Liver (tissue), 8 donors: ENCODE measurements at regions not wholly inside any gene's neighbourhood (a gene's known extent, or its start where the extent isn't known, plus 50 kb on each side); places are given as distances from the start of the nearest gene placed in this dataset.

Source experiments
- DNase-seq: peaks from one replicate; pipeline ENCODE4 v3.0.0-alpha.2; 2017; ENCODE audit warnings: low spot score
- H3K27ac ChIP-seq, 2 donors: one replicate each; pipeline ENCODE4 v1.7.0; 2013; ENCODE audit warnings: inconsistent platforms in 2 of 2, low read length in 2 of 2, control low read depth in 1 of 2, low read depth in 1 of 2, mild to moderate bottlenecking in 1 of 2
- H3K27me3 ChIP-seq, 4 donors: one replicate each; pipeline versions ENCODE4 v1.6.1 to v1.7.0; 2013; ENCODE audit warnings: low read length in 3 of 4, inconsistent platforms in 1 of 4, mild to moderate bottlenecking in 1 of 4, moderate library complexity in 1 of 4; ENCODE audit not compliant: control insufficient read depth in 4 of 4, insufficient read depth in 4 of 4
- H3K36me3 ChIP-seq, 4 donors: one replicate each; pipeline versions ENCODE4 v1.6.1 to v1.7.0; 2013; ENCODE audit warnings: low read length in 3 of 4, mild to moderate bottlenecking in 3 of 4, low read depth in 1 of 4, moderate library complexity in 1 of 4; ENCODE audit not compliant: control insufficient read depth in 4 of 4, insufficient read depth in 3 of 4
- H3K4me1 ChIP-seq, 4 donors: one replicate each; pipeline versions ENCODE4 v1.6.1 to v1.7.0; 2013; ENCODE audit warnings: low read length in 3 of 4, mild to moderate bottlenecking in 3 of 4, moderate library complexity in 1 of 4; ENCODE audit not compliant: control insufficient read depth in 4 of 4, insufficient read depth in 4 of 4
- H3K4me3 ChIP-seq, 3 donors: one replicate each; pipeline versions ENCODE4 v1.6.1 to v1.7.0; 2013; ENCODE audit warnings: low read length in 3 of 3, control low read depth in 1 of 3, low read depth in 1 of 3, mild to moderate bottlenecking in 1 of 3
- H3K9ac ChIP-seq, 2 donors: one replicate each; pipeline ENCODE4 v1.7.0; 2013; ENCODE audit warnings: low read length in 2 of 2, mild to moderate bottlenecking in 2 of 2, moderate library complexity in 2 of 2, control low read depth in 1 of 2, low read depth in 1 of 2
- H3K9me3 ChIP-seq, 4 donors: one replicate each; pipeline versions ENCODE4 v1.6.1 to v1.7.0; 2013; ENCODE audit warnings: low read length in 3 of 4; ENCODE audit not compliant: control insufficient read depth in 4 of 4
- ATF3 ChIP-seq: IDR thresholded peaks from 2 replicates; pipeline ENCODE4 v1.6.1; 2016; ENCODE audit warnings: antibody characterized with exemption
- CTCF ChIP-seq: fragments of 150-350 bp; IDR thresholded peaks from 2 replicates; pipeline ENCODE4 v1.5.1; 2017; ENCODE audit warnings: improper control_type of control experiment, low read depth, low read length; ENCODE audit not compliant: missing input control
- FOXA1 ChIP-seq: IDR thresholded peaks from 2 replicates; pipeline ENCODE4 v1.6.1; 2016; ENCODE audit warnings: antibody characterized with exemption
- FOXA2 ChIP-seq: IDR thresholded peaks from 2 replicates; pipeline ENCODE4 v1.6.1; 2016; ENCODE audit warnings: antibody characterized with exemption
- GABPA ChIP-seq, 2 donors: IDR thresholded peaks in 1 of 2; conservative IDR thresholded peaks in 1 of 2; 2 replicates each; pipeline ENCODE4 v1.6.1; 2016; ENCODE audit warnings: antibody characterized with exemption in 2 of 2, mild to moderate bottlenecking in 1 of 2, moderate library complexity in 1 of 2
- HNF4A ChIP-seq, 2 donors: conservative IDR thresholded peaks; 2 replicates each; pipeline ENCODE4 v1.6.1; 2016; ENCODE audit warnings: antibody characterized with exemption in 2 of 2, mild to moderate bottlenecking in 2 of 2
- HNF4G ChIP-seq: IDR thresholded peaks from 2 replicates; pipeline ENCODE4 v1.6.1; 2016; ENCODE audit warnings: antibody characterized with exemption
- JUND ChIP-seq, 2 donors: IDR thresholded peaks; 2 replicates each; pipeline ENCODE4 v1.6.1; 2016; ENCODE audit warnings: antibody characterized with exemption in 2 of 2
- NR2F2 ChIP-seq: IDR thresholded peaks from 2 replicates; pipeline ENCODE4 v1.6.1; 2016; ENCODE audit warnings: antibody characterized with exemption
- RAD21 ChIP-seq, 2 donors: IDR thresholded peaks; 2 replicates each; pipeline ENCODE4 v1.6.1; 2016; ENCODE audit warnings: antibody characterized with exemption in 2 of 2, mild to moderate bottlenecking in 2 of 2
- REST ChIP-seq: IDR thresholded peaks from 2 replicates; pipeline ENCODE4 v1.6.1; 2016; ENCODE audit warnings: antibody characterized with exemption, mild to moderate bottlenecking
- RXRA ChIP-seq, 2 donors: IDR thresholded peaks; 2 replicates each; pipeline ENCODE4 v1.6.1; 2017 to 2018; ENCODE audit warnings: antibody characterized with exemption in 2 of 2, mild to moderate bottlenecking in 1 of 2
- SP1 ChIP-seq: IDR thresholded peaks from 2 replicates; pipeline ENCODE4 v1.6.1; 2018; ENCODE audit warnings: antibody characterized with exemption, mild to moderate bottlenecking
- TAF1 ChIP-seq: conservative IDR thresholded peaks from 2 replicates; pipeline ENCODE4 v1.6.1; 2016; ENCODE audit warnings: antibody characterized with exemption, mild to moderate bottlenecking
- YY1 ChIP-seq: IDR thresholded peaks from 2 replicates; pipeline ENCODE4 v1.6.1; 2016; ENCODE audit warnings: antibody characterized with exemption, mild to moderate bottlenecking
- ZBTB33 ChIP-seq: IDR thresholded peaks from 2 replicates; pipeline ENCODE4 v1.6.1; 2016; ENCODE audit warnings: antibody characterized with exemption
- WGBS: extraction: QIAGEN DNeasy Blood & Tissue Kit; methylation state at CpG from one replicate; pipeline ENCODE4 v1.1.7; 2013; 5-methylcytosine and 5-hydroxymethylcytosine counted together
- donor health status: healthy.
- donor health status: healthy.
- donor health status: healthy.
- donor health status: healthy.
- donor health status: healthy.

GRCh38 chr15:96678386-96678785, 347.9 kb downstream of the NR2F2 start:
- Histone ChIP-seq H3K27ac (no peak overlapping the region), H3K27me3 (peaks cover 0 to 3% (median 0%) of the 10 kb centered on the region in 4 donors), H3K4me3 (no peak overlapping the region), H3K4me1 (no peaks in the 10 kb centered on the region), H3K9me3 (no peaks in the 10 kb centered on the region), H3K9ac (no peak overlapping the region), H3K36me3 (no peaks in the 10 kb centered on the region)
- WGBS = 81% methylated on average over 3 of the region's 3 CpGs
- TF ChIP-seq REST (no peak), GABPA (IDR thresholded peaks at IDR 0.05 in 1 of 2, conservative IDR thresholded peaks at IDR 0.05 in 1 of 2) (no peak), JUND (IDR thresholded peaks at IDR 0.05) (no peak), YY1 (no peak), RAD21 (IDR thresholded peaks at IDR 0.05) (no peak), FOXA1 (no peak), ZBTB33 (no peak), CTCF (no peak), RXRA (IDR thresholded peaks at IDR 0.05) (no peak), TAF1 (no peak), NR2F2 (no peak), ATF3 (no peak), HNF4G (no peak), HNF4A (conservative IDR thresholded peaks at IDR 0.05) (no peak), SP1 (no peak)
- no peak for DNase-seq

GRCh38 chr15:96687388-96688107, 357.0 kb downstream of the NR2F2 start:
- H3K4me3 ChIP-seq = no peak overlapping the region
- no peaks in the 10 kb centered on the region for H3K9me3 ChIP-seq
- peaks cover 0 to 6% (median under 1%) of the 10 kb centered on the region in 4 donors for H3K27me3 ChIP-seq
- H3K4me1 ChIP-seq = no peaks in the 10 kb centered on the region
- no peak overlapping the region for H3K27ac ChIP-seq
- TF ChIP-seq ATF3 (no peak), FOXA2 (no peak)
- no peaks in the 10 kb centered on the region for H3K36me3 ChIP-seq
- H3K9ac ChIP-seq = no peak overlapping the region
- WGBS = 78% methylated on average over 5 of the region's 5 CpGs
- DNase-seq = no peak
